Urinary bladder (tissue), 3 donors: ENCODE measurements at regions not wholly inside any gene's neighbourhood (a gene's known extent, or its start where the extent isn't known, plus 50 kb on each side); places are given as distances from the start of the nearest gene placed in this dataset.

Experiments
- DNase-seq: peaks from one replicate; pipeline ENCODE4 v3.0.0-alpha.2; 2015; ENCODE audit errors: extremely low spot score
- H3K27ac ChIP-seq: one replicate; pipeline ENCODE4 v1.5.1; 2013; ENCODE audit warnings: low read depth, mild to moderate bottlenecking, moderate library complexity
- H3K36me3 ChIP-seq: one replicate; pipeline ENCODE4 v1.6.1; 2013; ENCODE audit warnings: mild to moderate bottlenecking, moderate library complexity; ENCODE audit not compliant: insufficient read depth
- H3K4me1 ChIP-seq: one replicate; pipeline ENCODE4 v1.6.1; 2013; ENCODE audit warnings: mild to moderate bottlenecking, moderate library complexity; ENCODE audit not compliant: insufficient read depth
- H3K4me3 ChIP-seq: one replicate; pipeline ENCODE4 v1.5.1; 2013; ENCODE audit warnings: low read depth, low read length
- WGBS: extraction: QIAGEN DNeasy Blood & Tissue Kit; methylation state at CpG from one replicate; pipeline ENCODE4 v1.1.7; 2013; 5-methylcytosine and 5-hydroxymethylcytosine counted together
- donor health status: healthy with polysubstance abuse.
- donor health status: healthy.

DNA sequence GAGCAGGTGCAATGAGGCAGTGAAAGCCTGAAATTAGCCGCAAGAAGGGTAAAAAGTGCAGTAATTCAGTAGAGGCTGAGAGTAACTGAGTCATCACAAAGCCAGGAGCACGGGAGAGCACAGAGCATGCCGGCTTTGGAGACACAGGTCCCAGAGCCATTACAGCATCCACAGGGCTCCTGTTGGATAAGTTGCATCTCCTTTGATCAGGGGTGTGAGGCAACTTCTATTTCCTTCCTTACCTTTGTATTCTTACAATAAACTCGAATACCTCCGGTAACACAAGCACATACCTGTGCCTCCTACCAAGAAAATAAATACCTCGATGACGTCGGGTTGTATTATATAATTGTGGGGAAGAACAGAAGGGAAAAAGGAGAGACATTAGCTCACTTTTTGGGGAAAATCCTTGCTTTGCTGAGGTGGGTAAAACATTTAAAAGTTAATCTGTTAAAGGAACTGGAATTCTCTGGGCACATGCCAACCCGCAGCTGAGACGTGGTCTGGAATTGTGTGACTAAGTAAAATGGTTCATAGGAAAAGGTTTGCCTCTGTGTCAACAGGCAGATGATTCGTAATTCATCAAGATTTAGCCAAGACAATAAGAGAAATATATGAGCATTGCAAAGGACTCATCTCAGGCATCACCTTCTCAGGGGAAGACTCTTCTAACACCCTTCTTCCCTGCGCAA lies 360.7 kb upstream of the ZFP64 start:
- Histone ChIP-seq H3K4me1 (no peaks in the 10 kb centered on the region), H3K4me3 (no peak overlapping the region), H3K27ac (no peak overlapping the region), H3K36me3 (no peaks in the 10 kb centered on the region)
- 82% methylated on average over 12 of the region's 12 CpGs for WGBS
- no peak for DNase-seq

- Histone ChIP-seq H3K36me3 (no peaks in the 10 kb centered on the region), H3K27ac (no peak overlapping the region), H3K4me3 (no peak overlapping the region), H3K4me1 (no peaks in the 10 kb centered on the region)
- no peak for DNase-seq
- WGBS = 72% methylated on average over 4 of the region's 4 CpGs
Observed at GRCh38 chr20:52542131-52542530, 350.6 kb upstream of the ZFP64 start.

GRCh38 chr20:52540509-52540908 lies 348.9 kb upstream of the ZFP64 start:
- Histone ChIP-seq H3K36me3 (no peaks in the 10 kb centered on the region), H3K27ac (no peak overlapping the region), H3K4me3 (no peak overlapping the region), H3K4me1 (no peaks in the 10 kb centered on the region)
- WGBS = 90% methylated on average over 1 of the region's 1 CpG
- no peak for DNase-seq

DNA sequence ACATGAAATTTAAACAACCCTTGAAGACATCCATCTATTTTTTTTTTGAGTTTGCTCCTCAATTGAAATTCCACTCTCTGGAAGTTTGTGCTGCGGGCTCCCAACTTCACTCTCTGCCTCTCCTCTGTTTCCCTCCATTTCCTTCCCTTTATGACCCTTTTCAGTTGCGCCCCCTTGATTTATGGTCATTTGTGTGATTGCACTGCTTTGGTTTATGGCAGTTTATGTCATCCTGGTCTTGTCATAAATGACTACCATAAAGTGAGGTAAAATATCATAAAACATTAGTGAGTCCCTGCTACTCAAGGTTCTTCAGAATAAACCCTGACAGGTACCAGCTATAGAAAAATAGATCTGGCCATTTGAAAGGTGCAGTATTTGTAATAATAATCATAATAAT lies 348.3 kb upstream of the ZFP64 start:
- Histone ChIP-seq H3K27ac (no peak overlapping the region), H3K36me3 (no peaks in the 10 kb centered on the region), H3K4me1 (no peaks in the 10 kb centered on the region), H3K4me3 (no peak overlapping the region)
- DNase-seq = no peak
- WGBS = 80% methylated on average over 2 of the region's 2 CpGs

- Histone ChIP-seq H3K4me1 (no peaks in the 10 kb centered on the region), H3K4me3 (no peak overlapping the region), H3K36me3 (no peaks in the 10 kb centered on the region), H3K27ac (no peak overlapping the region)
- DNase-seq = no peak
- 93% methylated on average over 8 of the region's 8 CpGs for WGBS
Observed at GRCh38 chr20:52536841-52537400, 345.3 kb upstream of the ZFP64 start.

DNA sequence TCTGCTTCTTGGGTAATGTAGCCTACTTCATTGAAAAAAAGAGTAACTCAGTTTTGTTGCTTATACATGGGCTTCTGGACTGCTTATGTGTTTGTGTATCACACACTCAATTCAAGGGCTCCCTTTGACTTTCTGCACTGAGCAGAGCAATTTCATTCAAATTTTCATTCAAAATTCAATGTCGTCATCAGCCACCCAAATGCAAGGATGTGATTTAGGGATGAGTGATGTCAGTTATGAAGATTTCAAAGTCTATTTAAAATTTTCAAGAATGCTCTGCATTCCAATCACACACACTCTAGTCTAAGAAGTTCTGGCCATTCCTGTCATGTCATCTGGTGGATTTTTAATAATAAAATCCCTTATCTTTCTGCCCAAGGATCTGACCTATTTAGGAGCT lies 344.5 kb upstream of the ZFP64 start:
- no peak overlapping the region for H3K27ac ChIP-seq
- no peaks in the 10 kb centered on the region for H3K36me3 ChIP-seq
- no peaks in the 10 kb centered on the region for H3K4me1 ChIP-seq
- no peak for DNase-seq
- no peak overlapping the region for H3K4me3 ChIP-seq
- 90% methylated on average over 1 of the region's 1 CpG for WGBS

- 82% methylated on average over 4 of the region's 4 CpGs for WGBS
- Histone ChIP-seq H3K36me3 (no peaks in the 10 kb centered on the region), H3K4me3 (no peak overlapping the region), H3K4me1 (no peaks in the 10 kb centered on the region), H3K27ac (no peak overlapping the region)
- DNase-seq = no peak
Observed at GRCh38 chr20:52534616-52535015, 343.0 kb upstream of the ZFP64 start.

DNA sequence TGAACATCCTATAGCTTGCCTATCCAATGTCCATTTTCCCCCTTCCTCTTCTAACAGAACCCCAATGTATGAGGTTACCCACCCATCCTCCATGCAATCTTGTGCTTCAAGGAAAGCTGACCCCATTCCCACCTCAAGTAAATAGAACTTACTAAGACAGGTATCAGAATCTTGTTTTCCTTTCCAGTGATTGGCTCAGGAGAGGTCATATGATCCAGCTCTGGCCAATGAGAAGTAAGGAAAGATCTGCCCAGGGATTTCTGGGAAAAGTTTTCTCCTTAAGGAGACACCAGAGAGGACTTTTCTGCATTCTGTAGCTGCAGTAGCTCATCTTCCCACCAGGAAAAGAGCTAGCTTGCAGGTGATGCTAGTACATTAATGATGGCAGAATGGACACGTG lies 341.8 kb upstream of the ZFP64 start:
- no peak overlapping the region for H3K27ac ChIP-seq
- H3K36me3 ChIP-seq = no peaks in the 10 kb centered on the region
- no peaks in the 10 kb centered on the region for H3K4me1 ChIP-seq
- no peak for DNase-seq
- H3K4me3 ChIP-seq = no peak overlapping the region
- 54% methylated on average over 1 of the region's 1 CpG for WGBS

DNA sequence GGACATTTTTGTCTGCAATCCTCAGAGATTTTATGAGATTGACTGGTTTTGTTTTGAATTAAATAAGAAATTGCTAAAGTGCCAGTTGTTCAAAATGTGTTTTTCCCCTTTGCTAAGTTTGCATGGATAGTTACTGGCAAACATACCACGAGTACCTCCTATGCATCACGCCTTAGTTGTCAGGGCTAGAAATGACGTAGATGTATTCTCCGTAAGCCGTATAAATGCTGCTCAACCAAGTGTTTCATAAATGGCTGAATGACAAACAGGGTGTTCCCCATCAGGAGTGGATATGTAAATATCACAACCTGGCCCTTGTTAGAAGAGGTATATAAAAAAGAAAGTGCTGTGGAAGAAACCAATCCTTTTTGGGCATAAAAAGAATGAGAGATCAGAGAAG lies 341.1 kb upstream of the ZFP64 start:
- WGBS = 93% methylated on average over 5 of the region's 5 CpGs
- Histone ChIP-seq H3K4me1 (no peaks in the 10 kb centered on the region), H3K36me3 (no peaks in the 10 kb centered on the region)

DNA sequence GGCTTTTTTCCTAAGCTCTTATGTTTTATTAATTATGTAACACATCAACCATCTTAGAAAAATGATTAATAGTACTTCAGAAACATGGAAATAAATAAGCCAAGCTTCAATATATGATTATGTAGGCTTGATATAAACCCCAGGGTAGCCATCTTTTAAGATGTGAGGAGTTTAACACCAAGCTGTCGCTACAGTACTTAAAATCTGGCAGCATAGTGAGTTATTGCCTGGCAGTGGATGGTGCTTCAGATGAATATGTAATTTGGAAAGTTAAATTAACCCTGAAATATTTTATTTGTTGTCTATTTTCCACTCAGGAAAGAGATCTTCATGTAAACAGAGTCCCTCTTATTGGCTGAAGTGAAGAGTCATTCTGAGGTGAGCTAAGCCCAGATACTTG lies 339.0 kb upstream of the ZFP64 start:
- no peak overlapping the region for H3K4me3 ChIP-seq
- no peak overlapping the region for H3K27ac ChIP-seq
- no peaks in the 10 kb centered on the region for H3K36me3 ChIP-seq
- no peaks in the 10 kb centered on the region for H3K4me1 ChIP-seq
- 80% methylated on average over 1 of the region's 1 CpG for WGBS
- no peak for DNase-seq

More for the DNA sequence above, 341.1 kb upstream of the ZFP64 start:
- Histone ChIP-seq H3K27ac (no peak overlapping the region), H3K4me3 (no peak overlapping the region)
- DNase-seq = no peak

DNA sequence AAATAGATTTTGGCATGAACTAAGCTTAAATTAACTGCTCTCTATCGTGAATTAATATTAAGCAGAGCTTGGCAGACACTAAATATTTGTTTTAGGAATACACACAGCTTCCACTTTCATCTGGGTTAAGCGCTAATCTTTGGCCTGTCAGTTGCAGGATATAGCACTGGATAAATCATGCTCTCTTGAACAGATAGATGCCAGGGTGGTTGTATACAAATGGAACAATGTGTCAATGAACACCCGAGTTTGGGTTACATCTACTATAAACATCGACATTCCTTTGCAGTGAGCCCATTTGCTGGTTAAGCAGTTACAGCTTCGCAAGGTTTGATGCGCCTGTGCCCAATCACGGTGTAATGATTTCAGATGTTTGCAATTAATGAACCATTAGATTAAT lies 338.2 kb upstream of the ZFP64 start:
- H3K27ac ChIP-seq = no peak overlapping the region
- no peaks in the 10 kb centered on the region for H3K4me1 ChIP-seq
- WGBS = 26% methylated on average over 7 of the region's 7 CpGs
- no peak for DNase-seq
- H3K36me3 ChIP-seq = no peaks in the 10 kb centered on the region
- no peak overlapping the region for H3K4me3 ChIP-seq

DNA sequence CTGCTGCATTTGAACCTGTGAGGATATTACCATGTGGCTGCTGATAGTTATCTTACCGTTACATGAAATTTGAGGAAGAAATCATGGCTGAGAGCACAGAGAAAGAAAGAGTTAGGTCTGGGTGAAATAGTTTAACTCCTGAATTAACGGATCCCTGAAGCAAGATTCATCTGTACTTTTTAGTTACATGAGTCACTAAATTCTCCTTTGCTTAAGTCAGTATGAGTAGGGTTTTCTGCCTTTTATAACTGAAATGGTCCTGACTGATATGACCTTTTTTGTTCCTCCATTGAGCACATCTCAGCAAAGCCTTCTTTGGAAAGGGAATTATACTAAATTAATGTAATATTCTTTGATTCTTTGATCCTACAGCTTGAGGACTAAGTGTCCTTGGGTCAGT lies 333.3 kb upstream of the ZFP64 start:
- H3K27ac ChIP-seq = no peak overlapping the region
- no peaks in the 10 kb centered on the region for H3K36me3 ChIP-seq
- H3K4me1 ChIP-seq = no peaks in the 10 kb centered on the region
- DNase-seq = no peak
- 72% methylated on average over 2 of the region's 2 CpGs for WGBS
- no peak overlapping the region for H3K4me3 ChIP-seq

DNA sequence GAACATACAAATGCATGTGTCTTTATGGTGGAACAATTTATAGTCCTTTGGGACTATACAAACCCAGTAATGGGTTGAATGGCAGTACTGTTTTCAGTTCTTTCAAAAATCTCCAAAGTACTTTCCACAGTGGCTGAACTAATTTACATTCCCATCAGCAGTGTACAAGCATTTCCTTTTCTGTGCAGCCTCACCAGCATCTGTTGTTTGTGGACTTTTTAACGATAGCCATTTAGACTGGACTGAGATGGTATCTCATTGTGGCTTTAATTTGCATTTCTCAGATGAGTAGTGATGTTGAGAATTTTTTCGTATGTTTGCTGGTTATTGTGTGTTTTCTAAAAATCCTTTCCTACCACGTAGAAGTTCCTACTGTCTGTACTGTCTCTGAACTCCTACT lies 327.2 kb upstream of the ZFP64 start:
- no peak overlapping the region for H3K27ac ChIP-seq
- no peaks in the 10 kb centered on the region for H3K36me3 ChIP-seq
- H3K4me3 ChIP-seq = no peak overlapping the region
- no peak for DNase-seq
- no peaks in the 10 kb centered on the region for H3K4me1 ChIP-seq
- WGBS = 56% methylated on average over 3 of the region's 3 CpGs

GRCh38 chr20:52515877-52516276 lies 324.3 kb upstream of the ZFP64 start:
- Histone ChIP-seq H3K27ac (no peak overlapping the region), H3K4me3 (no peak overlapping the region), H3K36me3 (no peaks in the 10 kb centered on the region), H3K4me1 (no peaks in the 10 kb centered on the region)
- 77% methylated on average over 2 of the region's 2 CpGs for WGBS
- no peak for DNase-seq

DNA sequence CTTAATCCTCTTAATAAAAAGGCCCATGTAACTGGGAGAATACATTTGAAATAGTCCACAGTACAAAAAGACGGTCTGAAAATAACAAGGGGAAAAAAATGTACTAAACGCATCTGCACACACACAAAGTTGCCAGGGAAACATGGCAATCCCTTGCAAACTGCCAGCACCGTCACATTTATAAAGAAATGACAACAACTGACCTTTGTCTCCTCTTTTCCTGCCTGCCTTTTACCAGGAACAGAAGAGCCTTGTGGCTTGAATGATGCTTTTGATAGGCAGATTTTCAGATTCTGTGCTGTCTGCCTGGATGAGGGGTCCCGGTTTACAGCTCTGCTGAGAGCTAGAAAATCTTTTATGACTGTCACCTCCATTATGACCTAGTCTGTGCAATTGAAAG lies 308.6 kb upstream of the ZFP64 start:
- Histone ChIP-seq H3K27ac (no peak overlapping the region), H3K4me1 (no peaks in the 10 kb centered on the region), H3K36me3 (no peaks in the 10 kb centered on the region), H3K4me3 (no peak overlapping the region)
- peak; percentile 7 for DNase-seq
- WGBS = 57% methylated on average over 4 of the region's 4 CpGs
